Endothelial cell (in vitro differentiated cells): ENCODE measurements at regions not wholly inside any gene's neighbourhood (a gene's known extent, or its start where the extent isn't known, plus 50 kb on each side); places are given as distances from the start of the nearest gene placed in this dataset.

Experiments used
- DNase-seq: peaks from one replicate; pipeline ENCODE4 v3.0.0; 2021; ENCODE audit warnings: low spot score
- H3K27ac Mint-ChIP-seq: one replicate; pipeline ENCODE4 v1.8.0; 2021; ENCODE audit warnings: mixed read lengths, inconsistent platforms; ENCODE audit not compliant: unreplicated experiment
- H3K27me3 Mint-ChIP-seq: one replicate; pipeline ENCODE4 v1.8.0; 2021; ENCODE audit warnings: mild to moderate bottlenecking, moderate library complexity, mixed read lengths, inconsistent platforms; ENCODE audit not compliant: unreplicated experiment
- H3K36me3 Mint-ChIP-seq: one replicate; pipeline ENCODE4 v1.8.0; 2021; ENCODE audit warnings: mild to moderate bottlenecking, low read depth, mixed read lengths, inconsistent platforms; ENCODE audit not compliant: unreplicated experiment
- H3K4me1 Mint-ChIP-seq: one replicate; pipeline ENCODE4 v1.8.0; 2021; ENCODE audit warnings: mild to moderate bottlenecking, mixed read lengths, inconsistent platforms; ENCODE audit not compliant: unreplicated experiment
- H3K4me3 Mint-ChIP-seq: one replicate; pipeline ENCODE4 v1.8.0; 2021; ENCODE audit warnings: mild to moderate bottlenecking, mixed read lengths, inconsistent platforms; ENCODE audit not compliant: unreplicated experiment
- H3K9me3 Mint-ChIP-seq: one replicate; pipeline ENCODE4 v1.8.0; 2021; ENCODE audit warnings: mixed read lengths, inconsistent platforms; ENCODE audit not compliant: unreplicated experiment
- TF ChIP-seq, protein P1 (sequence below): fragments of 200-600 bp; sonication (generic); IDR thresholded peaks from one replicate; pipeline ENCODE4 v1.5.0; 2021; ENCODE audit warnings: antibody characterized with exemption; ENCODE audit not compliant: unreplicated experiment

DNA sequence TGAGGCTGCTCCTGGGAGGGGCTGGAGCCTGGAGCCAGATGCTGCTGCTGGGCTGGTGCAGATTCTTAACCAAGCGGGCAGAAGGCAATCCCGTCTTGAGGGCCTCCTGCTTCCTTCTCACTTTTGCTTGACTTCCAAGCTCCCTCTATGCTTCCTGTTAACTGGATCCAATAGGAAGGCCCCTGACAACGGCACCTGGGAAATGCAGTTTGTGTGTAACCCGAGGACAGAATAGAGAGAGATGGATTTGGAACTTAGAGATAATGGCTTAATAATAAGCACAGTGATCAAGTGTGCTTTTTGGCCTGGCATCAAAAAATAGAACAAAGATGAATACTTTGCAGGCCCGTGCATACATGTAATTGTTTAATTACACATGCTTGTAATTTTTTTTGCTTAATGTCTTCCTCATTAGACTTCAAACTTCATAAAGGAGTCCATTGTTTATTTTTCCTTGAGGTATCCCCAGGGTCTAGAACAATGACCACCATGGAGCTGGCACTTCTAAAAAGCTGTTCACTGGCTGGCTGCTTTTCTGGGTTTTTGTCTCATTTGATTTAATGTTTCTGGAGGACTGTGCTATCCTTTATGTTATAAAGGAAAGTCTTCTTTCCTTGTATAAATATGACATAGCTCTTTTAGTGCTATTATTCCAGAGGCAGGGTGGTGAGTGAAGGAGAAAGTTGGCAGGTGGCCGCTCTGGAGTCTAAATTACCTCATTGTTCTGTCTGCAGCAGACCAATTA lies 63.3 kb upstream of the MITF start:
- H3K27me3 Mint-ChIP-seq, result peaks cover 3% of the 10 kb centered on the region

DNA sequence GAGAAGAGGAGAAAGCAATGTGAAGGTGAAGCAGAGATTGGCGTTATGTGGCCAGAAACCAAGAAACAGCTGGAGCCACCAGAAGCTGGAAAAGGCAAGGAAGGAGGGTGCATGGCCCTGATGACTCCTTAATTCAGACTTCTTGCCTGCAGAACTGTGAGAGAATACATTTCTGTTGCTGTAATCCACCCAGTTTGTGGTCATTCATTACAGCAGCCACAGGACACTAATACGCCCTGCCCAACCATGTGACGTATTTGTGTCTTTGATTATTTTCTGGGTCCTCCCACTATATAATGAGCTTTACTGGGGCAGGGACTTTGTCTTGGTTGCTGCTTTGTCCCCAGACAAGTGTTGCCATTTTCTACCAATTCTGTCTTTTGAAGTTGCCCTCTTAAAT lies 64.5 kb upstream of the MITF start:
- Mint-ChIP-seq H3K9me3 (no peaks in the 10 kb centered on the region), H3K36me3 (no peaks in the 10 kb centered on the region), H3K27me3 (peaks cover 2% of the 10 kb centered on the region), H3K4me1 (no peaks in the 10 kb centered on the region), H3K27ac (no peak overlapping the region), H3K4me3 (no peak overlapping the region)
- TF ChIP-seq, protein P1, sequence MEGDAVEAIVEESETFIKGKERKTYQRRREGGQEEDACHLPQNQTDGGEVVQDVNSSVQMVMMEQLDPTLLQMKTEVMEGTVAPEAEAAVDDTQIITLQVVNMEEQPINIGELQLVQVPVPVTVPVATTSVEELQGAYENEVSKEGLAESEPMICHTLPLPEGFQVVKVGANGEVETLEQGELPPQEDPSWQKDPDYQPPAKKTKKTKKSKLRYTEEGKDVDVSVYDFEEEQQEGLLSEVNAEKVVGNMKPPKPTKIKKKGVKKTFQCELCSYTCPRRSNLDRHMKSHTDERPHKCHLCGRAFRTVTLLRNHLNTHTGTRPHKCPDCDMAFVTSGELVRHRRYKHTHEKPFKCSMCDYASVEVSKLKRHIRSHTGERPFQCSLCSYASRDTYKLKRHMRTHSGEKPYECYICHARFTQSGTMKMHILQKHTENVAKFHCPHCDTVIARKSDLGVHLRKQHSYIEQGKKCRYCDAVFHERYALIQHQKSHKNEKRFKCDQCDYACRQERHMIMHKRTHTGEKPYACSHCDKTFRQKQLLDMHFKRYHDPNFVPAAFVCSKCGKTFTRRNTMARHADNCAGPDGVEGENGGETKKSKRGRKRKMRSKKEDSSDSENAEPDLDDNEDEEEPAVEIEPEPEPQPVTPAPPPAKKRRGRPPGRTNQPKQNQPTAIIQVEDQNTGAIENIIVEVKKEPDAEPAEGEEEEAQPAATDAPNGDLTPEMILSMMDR, result no peak
- DNase-seq, result no peak

More for the DNA sequence above, 63.3 kb upstream of the MITF start:
- Mint-ChIP-seq H3K27ac (no peak overlapping the region), H3K4me1 (no peaks in the 10 kb centered on the region), H3K4me3 (no peak overlapping the region), H3K9me3 (no peaks in the 10 kb centered on the region), H3K36me3 (no peaks in the 10 kb centered on the region)
- no peak for DNase-seq
- TF ChIP-seq, protein P1, result no peak

DNA sequence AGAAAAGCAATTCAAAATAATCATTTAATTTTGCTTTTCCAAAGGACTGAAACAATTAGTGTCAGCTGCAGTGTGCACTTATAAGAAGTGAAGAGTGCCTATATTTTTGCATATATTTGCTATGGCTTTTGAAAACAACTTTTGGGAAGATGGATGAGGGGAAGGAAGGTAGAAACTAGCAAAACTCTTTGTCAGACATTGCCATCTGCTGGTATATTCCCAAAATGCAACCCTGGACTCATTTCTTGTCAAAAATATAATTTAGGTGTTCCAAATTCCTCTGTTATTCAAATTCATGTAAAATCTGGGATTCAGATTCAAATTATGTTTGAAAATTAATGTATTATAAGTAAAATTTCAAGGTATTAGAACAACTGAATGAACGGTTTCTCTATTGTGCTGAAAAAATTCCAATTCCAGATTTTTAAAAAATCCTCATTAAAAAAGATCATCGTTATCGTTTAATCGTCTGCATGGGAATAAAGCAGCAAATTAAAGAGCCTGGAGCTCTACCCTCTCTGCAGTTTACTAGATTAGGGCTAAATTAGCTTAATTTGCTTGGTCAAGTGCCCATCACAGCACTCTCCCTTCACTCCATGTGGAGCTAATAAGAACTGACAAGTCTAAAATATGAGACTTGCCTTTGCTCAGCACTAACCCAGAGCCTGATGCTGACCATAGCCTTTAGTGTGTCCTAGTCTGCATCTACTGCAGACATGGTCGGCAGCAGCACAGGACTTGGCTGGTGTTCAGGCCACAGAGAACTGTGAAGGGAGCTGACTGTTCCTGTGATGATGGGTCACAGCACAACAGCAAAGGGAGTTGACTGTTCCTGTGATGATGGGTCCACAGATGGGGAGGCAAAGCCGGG lies 67.9 kb upstream of the MITF start:
- DNase-seq, result peak; percentile 55
- no peaks in the 10 kb centered on the region for H3K27me3 Mint-ChIP-seq
- TF ChIP-seq, protein P1, result peak; percentile 84
- no peaks in the 10 kb centered on the region for H3K9me3 Mint-ChIP-seq
- H3K27ac Mint-ChIP-seq, result no peak overlapping the region
- no peak overlapping the region for H3K4me3 Mint-ChIP-seq
- no peaks in the 10 kb centered on the region for H3K4me1 Mint-ChIP-seq
- no peaks in the 10 kb centered on the region for H3K36me3 Mint-ChIP-seq

DNA sequence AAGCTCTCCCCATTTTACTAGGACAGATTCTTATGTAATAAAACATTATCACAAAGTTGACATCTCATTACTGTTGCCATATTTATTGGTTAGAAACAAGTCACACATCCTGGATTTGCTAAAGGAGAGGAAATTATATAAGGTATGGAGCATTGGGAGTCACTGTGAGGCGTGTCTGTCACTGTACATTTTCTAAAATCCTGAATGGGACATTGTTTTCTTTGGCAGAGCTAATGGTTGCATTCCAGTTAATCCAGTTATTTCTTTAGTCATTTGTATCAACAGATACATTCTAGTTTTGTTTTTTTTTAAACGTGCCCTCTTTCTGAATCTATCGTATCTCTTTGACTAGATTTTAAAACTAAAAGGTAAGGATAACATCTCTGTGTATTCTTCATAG lies 70.2 kb upstream of the MITF start:
- no peak for DNase-seq
- no peaks in the 10 kb centered on the region for H3K27me3 Mint-ChIP-seq
- H3K9me3 Mint-ChIP-seq, result no peaks in the 10 kb centered on the region
- no peaks in the 10 kb centered on the region for H3K36me3 Mint-ChIP-seq
- no peak overlapping the region for H3K4me3 Mint-ChIP-seq
- TF ChIP-seq, protein P1, result no peak
- no peak overlapping the region for H3K27ac Mint-ChIP-seq
- peaks cover 17% of the 10 kb centered on the region for H3K4me1 Mint-ChIP-seq
